ENCODE measurements at regions not wholly inside any gene's neighbourhood (a gene's known extent, or its start where the extent isn't known, plus 50 kb on each side); places are given as distances from the start of the nearest gene placed in this dataset.
"Not testable (repeated sequence)": the region's sequence is repeated elsewhere in the genome, so short reads cannot be mapped to it uniquely, and the experiment has no call there.

GRCh38 chr6:128580224-128581110, 60.1 kb upstream of the PTPRK start:
- DNase-seq (ENCODE audit: low read depth) = no peak
- in situ Hi-C loops (cut with HindIII; ENCODE audit: low sequenced_read_pairs) = no loop called here
- TF ChIP-seq, protein P1, sequence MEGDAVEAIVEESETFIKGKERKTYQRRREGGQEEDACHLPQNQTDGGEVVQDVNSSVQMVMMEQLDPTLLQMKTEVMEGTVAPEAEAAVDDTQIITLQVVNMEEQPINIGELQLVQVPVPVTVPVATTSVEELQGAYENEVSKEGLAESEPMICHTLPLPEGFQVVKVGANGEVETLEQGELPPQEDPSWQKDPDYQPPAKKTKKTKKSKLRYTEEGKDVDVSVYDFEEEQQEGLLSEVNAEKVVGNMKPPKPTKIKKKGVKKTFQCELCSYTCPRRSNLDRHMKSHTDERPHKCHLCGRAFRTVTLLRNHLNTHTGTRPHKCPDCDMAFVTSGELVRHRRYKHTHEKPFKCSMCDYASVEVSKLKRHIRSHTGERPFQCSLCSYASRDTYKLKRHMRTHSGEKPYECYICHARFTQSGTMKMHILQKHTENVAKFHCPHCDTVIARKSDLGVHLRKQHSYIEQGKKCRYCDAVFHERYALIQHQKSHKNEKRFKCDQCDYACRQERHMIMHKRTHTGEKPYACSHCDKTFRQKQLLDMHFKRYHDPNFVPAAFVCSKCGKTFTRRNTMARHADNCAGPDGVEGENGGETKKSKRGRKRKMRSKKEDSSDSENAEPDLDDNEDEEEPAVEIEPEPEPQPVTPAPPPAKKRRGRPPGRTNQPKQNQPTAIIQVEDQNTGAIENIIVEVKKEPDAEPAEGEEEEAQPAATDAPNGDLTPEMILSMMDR (IDR thresholded peaks at IDR 0.05; ENCODE audit: low read depth, low read length, missing control alignments) = no peak
- no peak overlapping the region for H3K4me3 ChIP-seq (ENCODE audit: low read depth, low read length)

GRCh38 chr6:128575254-128575653, 54.9 kb upstream of the PTPRK start:
- DNase-seq (ENCODE audit: low read depth); H3K4me3 ChIP-seq (ENCODE audit: low read depth, low read length); in situ Hi-C loops (cut with HindIII; ENCODE audit: low sequenced_read_pairs): not testable (repeated sequence)

DNA sequence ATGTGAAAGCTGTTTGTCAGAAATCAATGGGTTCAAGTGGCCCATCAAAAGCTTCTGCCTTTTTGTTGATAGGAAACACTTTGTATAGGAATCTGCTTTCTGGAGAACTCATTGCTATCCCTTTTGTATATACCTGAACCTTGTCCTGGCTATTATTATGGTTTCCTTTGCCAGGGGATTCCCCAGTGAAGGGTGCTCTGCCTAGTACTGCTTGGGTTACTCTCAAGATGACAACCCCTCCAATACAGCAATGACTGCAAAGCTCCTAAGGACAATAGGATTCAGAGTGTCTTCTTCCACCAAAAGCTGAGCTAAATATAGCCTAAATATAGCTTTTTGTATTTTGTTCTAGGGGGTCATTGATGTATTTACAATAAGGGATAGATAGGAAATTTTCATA, 54.0 kb upstream of the PTPRK start:
- no peak for DNase-seq (ENCODE audit: low read depth)
- H3K4me3 ChIP-seq (ENCODE audit: low read depth, low read length) = no peak overlapping the region
- TF ChIP-seq, protein P1 (IDR thresholded peaks at IDR 0.05; ENCODE audit: low read depth, low read length, missing control alignments) = no peak
- in situ Hi-C loops (cut with HindIII; ENCODE audit: low sequenced_read_pairs) = no loop called here

GRCh38 chr6:128573036-128573435, 52.6 kb upstream of the PTPRK start:
- in situ Hi-C loops (cut with HindIII; ENCODE audit: low sequenced_read_pairs) = no loop called here
- TF ChIP-seq, protein P1 (IDR thresholded peaks at IDR 0.05; ENCODE audit: low read depth, low read length, missing control alignments) = no peak
- no peak for DNase-seq (ENCODE audit: low read depth)

DNA sequence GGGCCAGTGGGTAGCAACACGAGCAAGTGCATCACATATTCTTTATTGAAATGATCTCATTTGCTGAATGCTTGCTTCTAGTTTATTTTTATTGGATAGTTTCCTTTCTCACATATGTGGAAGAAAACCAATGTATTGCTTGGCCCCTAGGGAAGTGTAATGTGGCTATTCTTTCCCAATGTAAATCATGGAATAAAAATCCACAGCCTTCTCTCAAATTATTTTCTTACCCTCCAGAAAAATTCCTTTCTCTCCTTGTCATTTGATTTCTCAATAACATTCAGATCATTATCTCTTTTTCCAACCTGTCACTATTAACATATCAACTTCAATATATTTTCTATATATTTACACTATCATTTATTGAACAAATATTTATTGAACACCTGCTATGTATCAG, 51.9 kb upstream of the PTPRK start:
- DNase-seq (ENCODE audit: low read depth) = no peak
- in situ Hi-C loops (cut with HindIII; ENCODE audit: low sequenced_read_pairs) = no loop called here
- TF ChIP-seq, protein P1 (IDR thresholded peaks at IDR 0.05; ENCODE audit: low read depth, low read length, missing control alignments) = no peak
- no peak overlapping the region for H3K4me3 ChIP-seq (ENCODE audit: low read depth, low read length)

More at GRCh38 chr6:128573036-128573435, 52.6 kb upstream of the PTPRK start:
- no peak overlapping the region for H3K4me3 ChIP-seq (ENCODE audit: low read depth, low read length)

- in situ Hi-C loops (cut with HindIII; ENCODE audit: low sequenced_read_pairs) = no loop called here
- TF ChIP-seq, protein P1 (IDR thresholded peaks at IDR 0.05; ENCODE audit: low read depth, low read length, missing control alignments) = no peak
- DNase-seq (ENCODE audit: low read depth) = no peak
- no peak overlapping the region for H3K4me3 ChIP-seq (ENCODE audit: low read depth, low read length)
Measured at GRCh38 chr6:128570680-128571063, 50.3 kb upstream of the PTPRK start.

Data from astrocyte of the cerebellum (primary cell).